Thoracic aorta (tissue), 2 donors: ENCODE measurements at regions not wholly inside any gene's neighbourhood (a gene's known extent, or its start where the extent isn't known, plus 50 kb on each side); places are given as distances from the start of the nearest gene placed in this dataset.

Experiments
- ATAC-seq: fragments of 150-250 bp; one replicate; pipeline ENCODE4 v1.8.0; 2017; ENCODE audit warnings: low read depth; ENCODE audit not compliant: insufficient number of reproducible peaks, low FRiP score
- DNase-seq: peaks from one replicate; pipeline ENCODE4 v3.0.0-alpha.2; 2020; ENCODE audit warnings: low spot score
- H3K27ac ChIP-seq, 2 donors: fragments of 200-600 bp; sonication (generic); 1 replicate in 1 of 2; 2 replicates in 1 of 2; pipeline ENCODE4 v1.5.1; 2016; ENCODE audit warnings: mild to moderate bottlenecking in 2 of 2, moderate library complexity in 2 of 2
- H3K27me3 ChIP-seq: fragments of 200-600 bp; sonication (generic); replicated peaks from 2 replicates; pipeline ENCODE4 v1.6.0; 2016; ENCODE audit warnings: mild to moderate bottlenecking; ENCODE audit not compliant: insufficient read depth
- H3K36me3 ChIP-seq: fragments of 200-600 bp; sonication (generic); one replicate; pipeline ENCODE4 v1.5.1; 2016
- H3K4me1 ChIP-seq, 2 donors: fragments of 200-600 bp; sonication (generic); 1 replicate in 1 of 2; 2 replicates in 1 of 2; pipeline versions ENCODE4 v1.5.1 to v1.6.0; 2016; ENCODE audit warnings: low read depth in 2 of 2, mild to moderate bottlenecking in 1 of 2; ENCODE audit not compliant: control insufficient read depth in 1 of 2
- H3K4me3 ChIP-seq: fragments of 200-600 bp; sonication (generic); 2 replicates; pipeline ENCODE4 v1.5.1; 2016; ENCODE audit warnings: mild to moderate bottlenecking
- H3K9me3 ChIP-seq: fragments of 200-600 bp; sonication (generic); 2 replicates; pipeline ENCODE4 v1.5.1; 2016
- TF ChIP-seq, protein P1 (sequence below): fragments of 200-600 bp; sonication (generic); IDR thresholded peaks from one replicate; pipeline ENCODE4 v1.5.1; 2019; ENCODE audit warnings: antibody characterized with exemption

DNA sequence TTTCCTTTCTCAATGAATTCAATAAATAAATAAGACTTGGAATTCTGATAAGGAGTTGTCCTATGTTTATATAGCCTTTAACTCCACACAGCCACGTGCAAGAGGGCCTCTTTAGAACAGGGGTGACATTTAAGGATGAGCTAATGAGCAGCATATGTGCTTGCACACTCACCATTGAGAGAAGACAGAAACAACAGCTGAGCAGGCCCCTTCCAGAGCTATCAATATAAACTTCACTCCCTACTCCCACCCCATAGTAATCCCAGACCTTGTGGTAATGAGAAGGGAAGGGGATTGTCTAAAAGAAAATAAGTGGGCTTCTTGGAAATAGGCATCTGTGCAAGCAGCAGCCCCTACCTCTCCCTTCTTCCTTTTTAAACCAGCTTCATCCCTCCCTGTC, 176.0 kb downstream of the SEC16B start:
- Histone ChIP-seq H3K9me3 (no peaks in the 10 kb centered on the region), H3K4me1 (no peaks in the 10 kb centered on the region), H3K27ac (no peak overlapping the region), H3K27me3 (no peaks in the 10 kb centered on the region), H3K36me3 (no peaks in the 10 kb centered on the region), H3K4me3 (no peak overlapping the region)
- TF ChIP-seq, protein P1, sequence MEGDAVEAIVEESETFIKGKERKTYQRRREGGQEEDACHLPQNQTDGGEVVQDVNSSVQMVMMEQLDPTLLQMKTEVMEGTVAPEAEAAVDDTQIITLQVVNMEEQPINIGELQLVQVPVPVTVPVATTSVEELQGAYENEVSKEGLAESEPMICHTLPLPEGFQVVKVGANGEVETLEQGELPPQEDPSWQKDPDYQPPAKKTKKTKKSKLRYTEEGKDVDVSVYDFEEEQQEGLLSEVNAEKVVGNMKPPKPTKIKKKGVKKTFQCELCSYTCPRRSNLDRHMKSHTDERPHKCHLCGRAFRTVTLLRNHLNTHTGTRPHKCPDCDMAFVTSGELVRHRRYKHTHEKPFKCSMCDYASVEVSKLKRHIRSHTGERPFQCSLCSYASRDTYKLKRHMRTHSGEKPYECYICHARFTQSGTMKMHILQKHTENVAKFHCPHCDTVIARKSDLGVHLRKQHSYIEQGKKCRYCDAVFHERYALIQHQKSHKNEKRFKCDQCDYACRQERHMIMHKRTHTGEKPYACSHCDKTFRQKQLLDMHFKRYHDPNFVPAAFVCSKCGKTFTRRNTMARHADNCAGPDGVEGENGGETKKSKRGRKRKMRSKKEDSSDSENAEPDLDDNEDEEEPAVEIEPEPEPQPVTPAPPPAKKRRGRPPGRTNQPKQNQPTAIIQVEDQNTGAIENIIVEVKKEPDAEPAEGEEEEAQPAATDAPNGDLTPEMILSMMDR: no peak
- DNase-seq (no peak), ATAC-seq (no peak)

DNA sequence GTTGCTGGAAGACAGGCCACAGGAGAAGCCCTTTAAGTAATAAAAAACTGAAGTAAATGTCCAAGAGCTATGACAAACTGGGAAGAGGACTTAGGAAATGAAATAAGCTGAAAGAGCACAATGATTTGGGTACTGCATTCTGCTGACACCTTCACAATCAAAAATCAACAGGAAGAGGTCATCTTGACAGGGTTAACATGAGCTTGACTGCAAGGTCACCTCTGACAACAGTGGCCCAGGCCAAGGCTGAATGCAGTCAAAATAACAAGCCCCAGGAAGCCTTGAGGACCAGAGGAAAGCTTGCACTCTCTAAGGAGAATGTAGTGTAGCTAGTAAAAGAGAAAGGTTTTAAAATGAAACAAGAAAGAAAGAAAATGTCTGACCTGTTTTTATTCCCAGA, 179.3 kb downstream of the SEC16B start:
- H3K36me3 ChIP-seq: no peaks in the 10 kb centered on the region
- DNase-seq (no peak), ATAC-seq (no peak)
- H3K27me3 ChIP-seq: no peaks in the 10 kb centered on the region
- TF ChIP-seq, protein P1: no peak
- no peaks in the 10 kb centered on the region for H3K4me1 ChIP-seq
- no peak overlapping the region for H3K27ac ChIP-seq
- no peaks in the 10 kb centered on the region for H3K9me3 ChIP-seq
- no peak overlapping the region for H3K4me3 ChIP-seq

DNA sequence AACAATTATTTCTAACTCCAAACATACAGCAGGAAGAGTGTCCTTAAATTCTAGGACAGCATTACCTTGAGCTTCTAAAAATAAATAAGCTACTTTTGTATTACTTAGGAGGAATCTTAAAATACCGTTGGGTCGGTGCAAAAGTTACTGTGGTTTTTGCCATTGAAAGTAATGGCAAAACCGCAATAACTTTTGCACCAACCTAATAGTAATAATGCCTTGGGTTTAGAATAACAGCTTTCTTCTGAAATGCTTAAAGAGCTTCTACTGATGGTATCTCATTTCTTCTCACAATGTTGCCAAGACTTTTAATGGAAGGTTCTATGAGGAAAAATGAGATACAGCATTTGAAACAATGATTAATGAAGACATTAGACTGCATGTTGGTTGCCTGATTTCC, 179.9 kb downstream of the SEC16B start:
- Histone ChIP-seq H3K27ac (no peak overlapping the region), H3K4me3 (no peak overlapping the region), H3K4me1 (no peaks in the 10 kb centered on the region), H3K36me3 (no peaks in the 10 kb centered on the region), H3K27me3 (no peaks in the 10 kb centered on the region), H3K9me3 (no peaks in the 10 kb centered on the region)
- ATAC-seq: no peak
- DNase-seq: no peak
- TF ChIP-seq, protein P1: no peak

DNA sequence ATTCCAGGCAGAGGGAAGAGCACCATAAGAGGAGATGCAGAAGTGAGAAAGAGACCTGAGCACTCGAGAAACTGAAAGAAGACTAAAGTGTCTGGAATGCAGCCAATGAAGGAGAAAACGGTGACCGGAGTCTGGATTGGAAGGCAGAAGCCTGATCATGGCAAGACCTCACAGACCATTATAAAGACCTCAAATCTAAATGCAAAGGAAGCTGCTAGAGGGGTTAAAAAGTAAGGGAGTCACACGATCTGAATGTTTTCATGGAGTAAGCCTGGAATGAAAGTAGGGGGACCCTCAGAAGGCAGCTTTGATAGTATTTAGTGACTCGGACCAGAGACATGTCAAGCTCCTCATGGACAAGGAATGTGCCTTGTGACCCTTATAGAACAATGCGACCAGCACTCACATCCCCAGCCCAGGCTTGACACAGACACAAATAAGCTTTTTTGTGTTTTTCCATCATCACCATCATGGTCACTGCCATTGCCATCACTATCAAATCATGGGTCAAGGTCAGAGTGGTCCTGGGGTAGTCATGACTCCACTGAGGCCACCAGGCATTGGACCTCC, 183.6 kb downstream of the SEC16B start:
- no peaks in the 10 kb centered on the region for H3K36me3 ChIP-seq
- TF ChIP-seq, protein P1: no peak
- DNase-seq: no peak
- H3K27ac ChIP-seq: no peak overlapping the region
- no peaks in the 10 kb centered on the region for H3K27me3 ChIP-seq
- H3K4me1 ChIP-seq: no peaks in the 10 kb centered on the region
- no peak for ATAC-seq
- H3K9me3 ChIP-seq: no peaks in the 10 kb centered on the region
- H3K4me3 ChIP-seq: no peak overlapping the region

DNA sequence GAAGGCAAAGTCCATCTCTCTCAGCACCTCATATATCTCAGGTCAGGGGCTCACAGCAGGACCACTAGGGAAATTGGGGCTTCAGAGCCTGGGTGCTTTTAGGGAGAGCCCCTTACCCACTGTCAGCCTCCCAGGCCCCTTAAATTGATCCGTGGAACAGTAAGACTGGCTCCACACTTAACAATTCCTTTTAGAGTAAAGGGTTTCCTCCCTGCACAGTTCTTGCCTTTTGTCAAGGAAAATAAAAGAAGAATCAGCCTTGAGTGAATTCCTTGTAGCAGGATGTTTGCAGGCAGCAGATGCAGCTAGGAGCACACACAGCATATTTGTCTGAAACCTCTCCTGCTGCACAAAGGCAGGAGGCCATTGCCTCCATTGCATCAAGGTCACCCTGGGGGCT, 184.9 kb downstream of the SEC16B start:
- TF ChIP-seq, protein P1: no peak
- Histone ChIP-seq H3K27me3 (no peaks in the 10 kb centered on the region), H3K27ac (no peak overlapping the region), H3K4me3 (no peak overlapping the region), H3K4me1 (no peaks in the 10 kb centered on the region), H3K9me3 (no peaks in the 10 kb centered on the region), H3K36me3 (no peaks in the 10 kb centered on the region)
- ATAC-seq (no peak), DNase-seq (no peak)
